Naive B cell (primary cell): ENCODE measurements at regions not wholly inside any gene's neighbourhood (a gene's known extent, or its start where the extent isn't known, plus 50 kb on each side); places are given as distances from the start of the nearest gene placed in this dataset.

Source experiments
- ATAC-seq, 2 donors: fragments of 150-1000 bp; cut with Tn5 transposase; 2 replicates each; pipeline ENCODE4 v1.10.0; 2021; ENCODE audit warnings: low read depth in 2 of 2, mild to moderate bottlenecking in 2 of 2, moderate library complexity in 2 of 2
- DNase-seq: peaks from one replicate; pipeline ENCODE4 v3.0.0; 2022
- H3K27ac Mint-ChIP-seq, 6 donors: one replicate each; pipeline ENCODE4 v1.8.0; 2020 to 2022; ENCODE audit warnings: mild to moderate bottlenecking in 6 of 6, mixed read lengths in 6 of 6, moderate library complexity in 5 of 6, inconsistent platforms in 2 of 6
- H3K27me3 Mint-ChIP-seq, 3 donors: one replicate each; pipeline ENCODE4 v1.8.0; 2021 to 2022; ENCODE audit warnings: mixed read lengths in 3 of 3, mild to moderate bottlenecking in 1 of 3
- H3K36me3 Mint-ChIP-seq, 2 donors: one replicate each; pipeline ENCODE4 v1.8.0; 2020 to 2022; ENCODE audit warnings: mixed read lengths in 2 of 2, inconsistent platforms in 1 of 2, mild to moderate bottlenecking in 1 of 2
- H3K4me1 Mint-ChIP-seq, 3 donors: one replicate each; pipeline ENCODE4 v1.8.0; 2020 to 2022; ENCODE audit warnings: mixed read lengths in 3 of 3, inconsistent platforms in 1 of 3, mild to moderate bottlenecking in 1 of 3, moderate library complexity in 1 of 3
- H3K4me3 Mint-ChIP-seq, 8 donors: one replicate each; pipeline ENCODE4 v1.8.0; 2020 to 2022; ENCODE audit warnings: mild to moderate bottlenecking in 8 of 8, mixed read lengths in 8 of 8, moderate library complexity in 8 of 8, inconsistent platforms in 2 of 8
- H3K9me3 Mint-ChIP-seq, 7 donors: one replicate each; pipeline ENCODE4 v1.8.0; 2020 to 2022; ENCODE audit warnings: mixed read lengths in 7 of 7, mild to moderate bottlenecking in 5 of 7, inconsistent platforms in 2 of 7, moderate library complexity in 1 of 7

DNA sequence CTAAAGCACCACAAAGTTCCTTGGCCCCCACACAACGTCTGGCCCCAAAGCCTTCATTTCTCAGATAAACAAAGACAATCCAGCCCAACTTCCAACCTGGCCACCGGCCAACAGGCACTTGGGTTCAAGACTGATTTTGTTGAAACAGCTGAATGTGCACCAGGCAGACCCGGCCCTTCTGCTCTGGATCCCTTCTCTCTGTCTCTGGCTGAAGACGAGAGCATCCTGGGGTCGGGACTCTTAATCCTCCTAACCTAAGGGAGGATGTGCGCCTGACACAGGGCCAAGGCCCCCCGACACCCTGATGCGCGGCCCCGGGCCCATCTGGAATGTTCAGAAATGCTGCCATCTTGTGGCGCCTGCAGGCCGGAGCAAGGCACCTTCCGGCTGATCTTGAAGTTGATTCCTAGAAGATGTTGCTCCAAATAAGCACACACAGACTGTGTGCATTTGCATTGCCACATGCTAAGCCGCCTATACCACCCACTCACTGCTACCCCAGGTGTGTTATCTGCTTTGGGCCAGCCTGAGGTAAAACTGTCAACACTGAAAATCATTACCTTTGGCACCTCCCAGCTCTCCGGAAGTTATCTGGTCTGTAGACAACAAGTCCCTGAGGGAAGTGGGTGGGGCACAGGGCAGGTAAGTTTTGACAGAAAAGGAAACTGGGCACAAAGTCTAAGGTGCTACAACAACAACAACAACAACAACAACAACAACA lies 98.4 kb upstream of the HABP2 start:
- Mint-ChIP-seq H3K9me3 (peaks cover 0 to 4% (median 0%) of the 10 kb centered on the region in 7 donors), H3K4me3 (no peak overlapping the region), H3K27me3 (peaks cover 4 to 15% (median 5%) of the 10 kb centered on the region in 3 donors), H3K4me1 (no peaks in the 10 kb centered on the region), H3K27ac (no peak overlapping the region), H3K36me3 (no peaks in the 10 kb centered on the region)
- DNase-seq (no peak), ATAC-seq (no peak)

DNA sequence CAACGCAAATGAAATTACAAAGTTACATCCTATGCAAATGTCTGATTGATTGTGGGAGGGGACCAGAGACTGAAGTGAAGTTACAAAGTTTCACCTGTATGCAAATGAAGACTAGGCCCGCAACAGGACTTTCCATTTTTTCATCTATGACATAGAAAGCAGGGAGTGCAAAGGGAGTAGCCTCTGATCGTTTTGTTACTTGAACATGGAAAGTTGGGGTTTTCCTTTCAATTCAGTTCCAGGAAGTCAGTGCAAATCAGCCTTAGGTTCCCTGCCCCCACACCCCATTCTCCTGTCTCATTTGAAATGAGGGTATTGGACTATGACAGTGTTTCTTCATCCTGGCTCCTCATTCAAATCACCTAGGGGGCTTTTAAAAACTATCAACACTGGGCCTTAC lies 96.9 kb upstream of the HABP2 start:
- DNase-seq (no peak), ATAC-seq (no peak)
- Mint-ChIP-seq H3K9me3 (peaks cover 0 to 4% (median 0%) of the 10 kb centered on the region in 7 donors), H3K36me3 (no peaks in the 10 kb centered on the region), H3K27ac (no peak overlapping the region), H3K4me1 (no peaks in the 10 kb centered on the region), H3K4me3 (no peak overlapping the region), H3K27me3 (peaks cover 4 to 20% (median 8%) of the 10 kb centered on the region in 3 donors)

DNA sequence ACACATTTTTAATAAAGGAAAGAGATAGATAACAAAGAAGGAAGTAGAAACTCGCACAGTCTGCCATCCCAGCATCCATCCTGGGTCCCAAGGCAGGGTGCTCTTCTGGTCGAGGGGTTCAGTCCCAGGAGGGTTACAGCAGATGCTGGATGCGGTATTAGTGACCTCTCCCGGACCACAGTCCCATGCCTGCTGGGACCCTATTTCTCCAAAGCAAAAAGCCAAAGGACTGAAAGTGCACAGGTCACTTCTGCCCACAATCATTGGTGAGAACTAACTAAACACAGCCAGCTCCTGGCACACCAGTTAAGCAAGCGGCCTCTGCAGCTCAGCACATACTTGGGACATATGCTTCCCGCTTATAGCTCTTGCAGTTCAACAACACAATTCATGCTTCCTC lies 96.1 kb upstream of the HABP2 start:
- no peaks in the 10 kb centered on the region for H3K36me3 Mint-ChIP-seq
- DNase-seq, result no peak
- no peaks in the 10 kb centered on the region for H3K4me1 Mint-ChIP-seq
- no peak for ATAC-seq
- no peak overlapping the region for H3K4me3 Mint-ChIP-seq
- H3K27me3 Mint-ChIP-seq, result peaks cover 4 to 28% (median 14%) of the 10 kb centered on the region in 3 donors
- no peak overlapping the region for H3K27ac Mint-ChIP-seq
- H3K9me3 Mint-ChIP-seq, result peaks cover 0 to 4% (median 0%) of the 10 kb centered on the region in 7 donors

DNA sequence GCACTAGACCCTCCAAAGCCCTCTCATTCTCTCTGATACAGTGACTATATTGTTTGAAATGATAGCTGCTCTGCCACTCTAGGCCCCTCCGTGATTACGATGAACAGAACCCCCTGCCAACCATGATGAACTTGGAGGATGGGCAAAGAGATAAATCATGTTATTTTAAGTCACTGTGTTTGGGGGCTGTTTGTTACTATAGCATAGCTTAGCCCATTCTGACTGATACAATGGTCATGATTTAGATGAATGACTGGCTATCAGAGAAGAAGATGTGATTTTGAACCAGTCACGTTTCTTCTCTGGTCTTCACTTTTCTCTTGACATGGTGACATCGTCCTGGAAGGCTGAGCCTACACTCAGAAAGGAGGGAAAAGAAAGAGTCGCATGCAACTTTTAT lies 95.4 kb upstream of the HABP2 start:
- H3K4me1 Mint-ChIP-seq, result no peaks in the 10 kb centered on the region
- H3K27ac Mint-ChIP-seq, result no peak overlapping the region
- DNase-seq, result no peak
- peak overlapping the region in 1 of 8 donors; percentile 44 for H3K4me3 Mint-ChIP-seq
- peaks cover 0 to 4% (median 0%) of the 10 kb centered on the region in 7 donors for H3K9me3 Mint-ChIP-seq
- peaks cover 4 to 29% (median 14%) of the 10 kb centered on the region in 3 donors for H3K27me3 Mint-ChIP-seq
- ATAC-seq, result no peak
- no peaks in the 10 kb centered on the region for H3K36me3 Mint-ChIP-seq

DNA sequence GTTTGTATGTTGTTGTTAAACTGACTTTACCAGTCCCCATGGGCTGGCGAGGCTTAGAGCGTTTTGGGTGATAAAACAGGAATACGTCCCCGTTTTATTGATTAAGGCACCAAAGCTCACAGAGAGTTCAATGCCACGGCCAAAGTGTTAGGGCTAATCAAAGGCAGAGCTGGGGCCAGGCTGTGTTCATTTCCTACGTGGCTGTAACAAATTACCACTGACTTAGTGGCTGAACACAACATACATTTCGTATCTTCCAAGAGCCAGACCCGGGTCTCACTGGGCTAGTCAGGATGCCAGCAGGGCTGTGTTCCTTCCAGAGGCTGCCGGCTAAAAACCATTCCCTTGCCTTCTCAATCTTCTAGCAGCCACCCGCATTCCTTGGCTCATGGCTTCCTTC lies 94.4 kb upstream of the HABP2 start:
- H3K9me3 Mint-ChIP-seq, result peaks cover 0 to 4% (median 0%) of the 10 kb centered on the region in 7 donors
- DNase-seq (no peak), ATAC-seq (no peak)
- no peaks in the 10 kb centered on the region for H3K4me1 Mint-ChIP-seq
- peaks cover 4 to 28% (median 14%) of the 10 kb centered on the region in 3 donors for H3K27me3 Mint-ChIP-seq
- no peaks in the 10 kb centered on the region for H3K36me3 Mint-ChIP-seq
- no peak overlapping the region for H3K27ac Mint-ChIP-seq
- H3K4me3 Mint-ChIP-seq, result no peak overlapping the region

DNA sequence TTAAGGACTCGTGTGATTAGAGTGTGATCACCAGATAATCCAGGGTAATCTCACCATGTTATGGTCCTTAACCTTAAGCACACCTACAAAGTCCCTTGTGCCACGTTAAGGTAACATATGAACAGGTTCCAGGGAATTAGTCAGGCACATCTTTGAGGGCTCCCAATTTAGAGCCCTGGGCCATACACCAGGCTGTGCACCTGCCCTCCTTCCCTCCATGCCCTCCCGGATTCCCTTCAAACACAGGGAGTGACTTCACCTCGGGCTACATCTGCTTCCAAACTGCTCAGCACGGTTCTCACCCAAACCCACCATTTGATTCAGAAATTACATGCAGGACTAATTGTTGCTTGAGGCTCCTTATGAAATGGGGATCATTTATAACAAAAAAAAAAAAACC lies 93.9 kb upstream of the HABP2 start:
- H3K36me3 Mint-ChIP-seq, result no peaks in the 10 kb centered on the region
- no peaks in the 10 kb centered on the region for H3K4me1 Mint-ChIP-seq
- no peak overlapping the region for H3K27ac Mint-ChIP-seq
- H3K4me3 Mint-ChIP-seq, result no peak overlapping the region
- no peak for ATAC-seq
- peaks cover 0 to 4% (median 0%) of the 10 kb centered on the region in 7 donors for H3K9me3 Mint-ChIP-seq
- peaks cover 4 to 28% (median 18%) of the 10 kb centered on the region in 3 donors for H3K27me3 Mint-ChIP-seq
- DNase-seq, result no peak

DNA sequence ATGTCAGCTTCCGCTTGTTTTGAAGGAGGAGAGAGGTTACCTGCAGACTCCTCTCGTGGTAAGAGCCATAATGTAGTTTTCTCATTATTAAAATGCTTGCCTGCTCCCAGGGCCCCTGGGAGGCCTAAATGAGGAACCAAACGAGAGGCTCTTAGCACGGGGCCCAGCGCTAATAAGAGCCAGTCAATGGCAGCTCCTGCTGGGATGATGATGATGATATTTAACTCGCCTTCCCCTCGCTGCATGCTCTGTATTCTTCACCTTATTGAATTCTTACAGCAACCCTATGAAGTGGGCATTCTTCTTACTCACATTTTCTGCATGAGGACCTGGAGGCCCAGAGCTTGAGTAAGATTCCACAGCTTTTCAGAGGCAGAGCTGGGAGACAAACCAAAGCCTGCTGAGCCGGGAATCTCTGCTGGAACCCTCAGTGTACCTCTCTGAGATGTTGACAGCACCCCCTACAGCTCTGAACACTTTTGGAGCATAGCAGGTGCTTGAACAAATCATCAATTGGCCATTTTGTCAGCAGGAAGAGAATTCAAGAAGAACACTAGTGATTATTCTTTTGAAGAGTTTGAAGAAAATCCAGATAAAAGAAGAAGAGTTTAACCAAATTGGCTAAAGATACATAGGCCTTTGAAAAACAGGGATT lies 93.1 kb upstream of the HABP2 start:
- no peak for DNase-seq
- H3K4me1 Mint-ChIP-seq, result no peaks in the 10 kb centered on the region
- no peak overlapping the region for H3K27ac Mint-ChIP-seq
- H3K9me3 Mint-ChIP-seq, result peaks cover 0 to 6% (median 0%) of the 10 kb centered on the region in 7 donors
- H3K4me3 Mint-ChIP-seq, result no peak overlapping the region
- no peaks in the 10 kb centered on the region for H3K36me3 Mint-ChIP-seq
- ATAC-seq, result no peak
- peaks cover 4 to 29% (median 21%) of the 10 kb centered on the region in 3 donors for H3K27me3 Mint-ChIP-seq

DNA sequence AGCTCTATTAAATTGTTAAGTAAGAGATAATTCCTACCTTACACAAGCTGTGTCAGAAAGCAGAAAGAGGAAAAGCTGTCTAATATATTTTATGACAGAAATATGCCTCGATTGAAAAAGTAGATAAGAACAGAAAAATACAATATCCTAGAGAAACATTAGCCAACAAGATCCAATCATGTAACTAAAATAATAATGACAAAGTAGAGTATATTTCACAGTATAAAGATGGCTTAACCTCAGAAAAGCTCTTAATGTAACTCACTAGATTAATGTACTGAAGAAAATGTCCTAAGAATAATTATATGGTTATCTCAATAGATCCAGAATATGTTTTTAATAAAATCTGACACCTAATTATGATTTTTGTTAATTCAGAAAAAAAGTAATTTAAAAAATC lies 89.8 kb upstream of the HABP2 start:
- Mint-ChIP-seq H3K4me1 (no peaks in the 10 kb centered on the region), H3K27me3 (peaks cover 4 to 29% (median 21%) of the 10 kb centered on the region in 3 donors), H3K27ac (no peak overlapping the region), H3K36me3 (no peaks in the 10 kb centered on the region), H3K4me3 (no peak overlapping the region), H3K9me3 (peaks cover 0 to 6% (median 0%) of the 10 kb centered on the region in 7 donors)
- no peak for DNase-seq
- no peak for ATAC-seq

DNA sequence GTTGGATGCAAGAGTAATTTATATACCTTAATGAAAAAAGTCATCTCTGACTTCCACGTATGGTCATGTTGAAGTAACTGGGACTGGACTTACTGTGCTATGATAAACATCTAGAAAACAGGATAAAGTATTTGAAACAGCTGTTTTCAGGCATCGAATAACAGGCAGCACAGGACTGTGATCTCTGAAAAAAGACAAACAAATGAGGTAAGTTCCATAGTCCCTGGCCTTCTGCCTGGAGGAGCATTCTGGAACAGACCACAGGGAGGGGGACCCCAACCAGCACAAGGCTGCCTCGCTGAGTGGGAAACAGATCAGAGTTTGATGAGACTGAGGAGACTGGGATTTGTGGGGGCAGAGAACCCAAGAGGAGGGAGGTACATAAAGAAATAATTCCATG lies 89.1 kb upstream of the HABP2 start:
- H3K4me1 Mint-ChIP-seq, result no peaks in the 10 kb centered on the region
- peaks cover 4 to 29% (median 21%) of the 10 kb centered on the region in 3 donors for H3K27me3 Mint-ChIP-seq
- no peak for DNase-seq
- no peaks in the 10 kb centered on the region for H3K36me3 Mint-ChIP-seq
- no peak overlapping the region for H3K4me3 Mint-ChIP-seq
- no peak for ATAC-seq
- peaks cover 0 to 6% (median 0%) of the 10 kb centered on the region in 7 donors for H3K9me3 Mint-ChIP-seq
- H3K27ac Mint-ChIP-seq, result no peak overlapping the region

DNA sequence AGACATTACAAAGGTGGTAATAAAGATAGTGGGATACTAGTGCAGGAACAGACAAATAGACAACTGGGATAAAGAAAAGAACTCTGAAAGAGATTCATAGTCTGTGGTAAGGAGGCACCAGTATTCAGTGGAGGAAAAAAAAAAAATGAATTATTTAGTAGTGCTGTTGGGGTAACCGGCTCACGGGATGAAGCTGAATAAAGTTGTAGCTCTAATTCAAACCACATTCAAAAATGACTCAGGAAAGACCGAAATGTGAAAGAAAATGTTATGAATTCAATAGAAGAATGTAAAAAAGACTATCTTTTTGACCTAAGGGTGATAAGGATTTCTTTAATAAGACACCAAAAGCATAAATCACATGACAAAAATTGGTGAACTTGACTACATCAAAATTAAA lies 83.1 kb upstream of the HABP2 start:
- H3K4me1 Mint-ChIP-seq, result no peaks in the 10 kb centered on the region
- peaks cover 0 to 5% (median 0%) of the 10 kb centered on the region in 7 donors for H3K9me3 Mint-ChIP-seq
- DNase-seq (no peak), ATAC-seq (no peak)
- no peak overlapping the region for H3K27ac Mint-ChIP-seq
- no peak overlapping the region for H3K4me3 Mint-ChIP-seq
- H3K36me3 Mint-ChIP-seq, result no peaks in the 10 kb centered on the region
- peaks cover 2 to 5% (median 4%) of the 10 kb centered on the region in 3 donors for H3K27me3 Mint-ChIP-seq

DNA sequence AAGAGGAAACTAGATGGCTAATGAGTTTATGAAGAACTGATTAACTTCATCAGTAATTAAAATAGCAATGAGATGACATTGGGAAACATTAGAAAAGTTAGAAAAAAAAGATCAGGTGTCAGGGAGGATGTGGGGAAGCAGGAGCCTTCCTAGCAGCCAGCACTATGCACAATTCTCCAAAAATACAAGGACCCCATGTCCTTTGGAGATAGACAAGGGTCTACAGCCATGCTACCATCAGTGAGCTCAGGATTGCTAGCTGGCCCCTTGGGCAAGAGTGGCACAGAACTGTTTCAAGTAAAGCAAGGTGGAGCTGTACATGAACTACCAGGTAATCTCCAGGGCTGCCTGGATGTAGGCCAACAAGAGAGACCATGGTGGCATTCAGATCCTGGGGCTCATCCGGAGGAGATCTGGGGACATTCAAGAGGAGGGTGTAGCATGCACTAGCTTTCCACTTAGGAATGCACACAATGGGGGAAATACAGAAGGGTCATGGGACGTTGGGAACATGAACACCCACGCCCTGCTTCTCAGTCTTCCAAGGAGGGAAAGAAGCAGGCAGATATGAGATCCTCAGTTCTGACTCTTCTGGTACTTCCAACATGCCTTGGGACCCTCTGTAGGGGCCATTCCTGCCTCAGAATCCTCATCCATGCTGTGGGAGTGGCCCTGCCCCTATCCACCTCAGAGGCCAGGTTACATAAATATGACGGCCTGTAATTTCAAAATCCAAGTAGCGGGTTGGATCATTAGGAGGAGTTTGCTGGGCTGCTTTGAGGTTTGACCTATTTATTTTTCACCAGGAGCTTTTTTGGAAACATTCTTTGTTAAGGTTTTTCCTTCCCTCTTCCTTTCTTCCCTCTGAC lies 82.2 kb upstream of the HABP2 start:
- Mint-ChIP-seq H3K9me3 (peaks cover 0 to 9% (median 0%) of the 10 kb centered on the region in 7 donors), H3K4me3 (no peak overlapping the region), H3K27me3 (peaks cover 4 to 8% (median 5%) of the 10 kb centered on the region in 3 donors), H3K27ac (no peak overlapping the region), H3K4me1 (no peaks in the 10 kb centered on the region), H3K36me3 (no peaks in the 10 kb centered on the region)
- no peak for DNase-seq
- no peak for ATAC-seq

DNA sequence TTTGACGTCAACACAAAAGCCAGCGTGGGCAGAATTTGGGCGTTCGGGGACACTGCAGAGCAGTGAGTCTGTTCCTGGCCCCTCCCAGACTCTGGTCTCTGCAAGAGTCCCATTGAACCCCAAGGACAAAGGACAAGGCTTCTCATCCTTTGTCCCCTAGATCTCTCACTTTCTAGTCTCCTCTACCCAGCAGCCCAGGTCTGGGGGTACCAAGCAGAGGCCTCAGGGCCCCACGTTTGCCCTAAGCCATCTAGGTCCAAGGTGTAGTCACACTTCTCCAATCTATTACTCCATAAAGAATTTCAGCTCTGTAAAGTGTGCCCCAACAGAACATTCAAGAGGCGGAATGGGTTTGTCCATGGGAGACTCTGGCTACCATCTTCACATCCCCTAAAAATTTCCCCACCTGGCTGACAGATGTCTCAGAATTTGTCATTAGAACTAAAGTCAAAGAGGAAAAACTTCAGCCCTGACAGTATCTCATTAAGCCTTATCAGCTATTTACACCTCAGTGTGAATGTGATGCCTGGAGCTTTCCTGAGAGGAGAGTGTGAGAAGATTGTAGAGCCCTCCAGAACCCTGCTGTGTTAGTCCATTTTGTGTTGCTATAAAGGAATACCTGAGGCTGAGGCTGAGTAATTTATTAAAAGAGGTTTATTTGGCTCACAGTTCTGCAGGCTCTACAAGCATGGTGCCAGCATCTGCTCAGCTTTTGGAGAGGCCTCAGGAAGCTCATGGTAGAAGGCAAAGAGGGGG lies 81.4 kb upstream of the HABP2 start:
- Mint-ChIP-seq H3K27ac (no peak overlapping the region), H3K27me3 (peaks cover 4 to 8% (median 5%) of the 10 kb centered on the region in 3 donors), H3K9me3 (peaks cover 0 to 9% (median 0%) of the 10 kb centered on the region in 7 donors), H3K36me3 (no peaks in the 10 kb centered on the region), H3K4me3 (no peak overlapping the region), H3K4me1 (no peaks in the 10 kb centered on the region)
- DNase-seq, result no peak
- no peak for ATAC-seq

DNA sequence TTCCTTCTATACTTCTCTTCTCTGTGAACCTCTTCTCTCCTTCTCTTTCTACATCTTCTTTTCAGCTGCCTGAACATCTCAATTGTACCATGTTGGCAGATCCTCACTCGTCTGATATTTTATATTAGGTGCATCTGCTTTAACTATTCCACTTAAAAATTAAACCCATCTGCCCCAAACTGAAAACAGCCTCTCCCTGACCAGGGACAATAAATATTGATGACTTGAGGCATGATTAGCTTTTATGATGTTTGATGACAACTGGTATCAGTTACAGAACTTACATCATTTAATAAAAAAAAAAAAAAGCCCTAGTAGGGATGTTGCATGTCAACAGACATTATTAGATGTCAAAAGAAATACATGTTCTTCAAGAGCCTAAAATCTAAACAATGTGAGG lies 79.8 kb upstream of the HABP2 start:
- Mint-ChIP-seq H3K36me3 (no peaks in the 10 kb centered on the region), H3K27me3 (peaks cover 4 to 8% (median 5%) of the 10 kb centered on the region in 3 donors), H3K27ac (no peak overlapping the region), H3K4me3 (no peak overlapping the region), H3K9me3 (peaks cover 0 to 9% (median 0%) of the 10 kb centered on the region in 7 donors), H3K4me1 (no peaks in the 10 kb centered on the region)
- DNase-seq, result no peak
- no peak for ATAC-seq
